ENCODE measurements at regions not wholly inside any gene's neighbourhood (a gene's known extent, or its start where the extent isn't known, plus 50 kb on each side); places are given as distances from the start of the nearest gene placed in this dataset.

- no peak overlapping the region for H3K4me3 Mint-ChIP-seq
- H3K14ac ChIP-seq (ENCODE audit: insufficient read depth, low read length), result no peak overlapping the region
- H3K27ac Mint-ChIP-seq, result no peak overlapping the region; a peak in 1 of 7 replicates
Measured at GRCh38 chr11:129557421-129557820, 181.8 kb downstream of the BARX2 start.

More at GRCh38 chr11:129557421-129557820, 181.8 kb downstream of the BARX2 start:
- no peak for DNase-seq
- TF ChIP-seq CTCF (conservative IDR thresholded peaks at IDR 0.05), result no peak
- H4K5ac ChIP-seq (ENCODE audit: insufficient read length, low read depth, low read length), result no peak overlapping the region
- H4K91ac ChIP-seq (ENCODE audit: insufficient read length, low read depth, low read length), result no peak overlapping the region
- no peak overlapping the region for H2BK12ac ChIP-seq (ENCODE audit: insufficient read length, low read depth, low read length)
- H3K23me2 ChIP-seq (ENCODE audit: insufficient read length, low read depth, low read length, poor library complexity, severe bottlenecking), result no peaks in the 10 kb centered on the region
- H3K18ac ChIP-seq (ENCODE audit: insufficient read length, low read depth, low read length), result no peak overlapping the region
- H3K27ac ChIP-seq (ENCODE audit: insufficient read length, low read depth, low read length), result no peak overlapping the region
- Mint-ChIP-seq H3K27me3 (ENCODE audit: low read depth) (peaks cover 7% of the 10 kb centered on the region), H3K4me1 (no peaks in the 10 kb centered on the region), H3K36me3 (ENCODE audit: insufficient read depth in 1 of 3, low read depth in 3 of 3) (no peaks in the 10 kb centered on the region; a peak in 1 of 7 replicates), H3K9me3 (peaks cover 2 to 3% of the 10 kb centered on the region in 2 experiments; a peak in 2 of 5 replicates)
- H4K8ac ChIP-seq (replicated peaks; ENCODE audit: insufficient read length, low read depth, low read length), result no peak overlapping the region
- H3T11ph ChIP-seq (ENCODE audit: low read length), result no peak overlapping the region
- no peak overlapping the region for H3K4me2 ChIP-seq (ENCODE audit: insufficient read depth, insufficient read length, low read length)
- H4K20me1 ChIP-seq (ENCODE audit: control insufficient read depth, insufficient read depth, insufficient read length), result no peaks in the 10 kb centered on the region
- H3K9ac ChIP-seq (ENCODE audit: extremely low read depth, insufficient read length, low read length), result no peak overlapping the region
- no peak overlapping the region for H2AK5ac ChIP-seq (ENCODE audit: insufficient read length, low read length)
- H3K4me1 ChIP-seq (ENCODE audit: insufficient read depth, low read length), result no peaks in the 10 kb centered on the region
- H2BK120ac ChIP-seq (ENCODE audit: low read depth, low read length, poor library complexity, severe bottlenecking), result no peak overlapping the region
- H2BK5ac ChIP-seq (ENCODE audit: insufficient read length, low read length), result no peak overlapping the region
- H2BK15ac ChIP-seq (ENCODE audit: low read depth, low read length), result no peak overlapping the region
- H3K56ac ChIP-seq (ENCODE audit: insufficient read length, low read depth, low read length), result no peak overlapping the region
- WGBS (ENCODE audit: extremely low coverage, insufficient read length, low lambda C conversion rate), result no CpG with 5 or more reads among the region's 4 CpGs
- H3K4ac ChIP-seq (ENCODE audit: low read depth, low read length), result no peak overlapping the region
- H3K9me3 ChIP-seq (ENCODE audit: control insufficient read depth, low read depth, low read length), result no peaks in the 10 kb centered on the region
- H3K27me3 ChIP-seq (ENCODE audit: insufficient read depth, low read length), result no peaks in the 10 kb centered on the region
- no peaks in the 10 kb centered on the region for H3K79me1 ChIP-seq (ENCODE audit: insufficient read depth, low read depth, low read length, poor library complexity, severe bottlenecking)
- no peaks in the 10 kb centered on the region for H3K79me2 ChIP-seq (ENCODE audit: insufficient read depth, low read length)
- no peak overlapping the region for H2AFZ ChIP-seq (ENCODE audit: low read length)
- no peak overlapping the region for H3K23ac ChIP-seq (ENCODE audit: insufficient read length, low read depth, low read length)
- no peak overlapping the region for H2BK20ac ChIP-seq (ENCODE audit: low read depth, low read length, poor library complexity, severe bottlenecking)
